Upper lobe of right lung (tissue), 1 donor: ENCODE measurements at regions not wholly inside any gene's neighbourhood (a gene's known extent, or its start where the extent isn't known, plus 50 kb on each side); places are given as distances from the start of the nearest gene placed in this dataset.

Experiments
- ATAC-seq: fragments of 200-7000 bp; cut with Tn5 transposase; one replicate; pipeline ENCODE4 v1.9.1; 2020; ENCODE audit warnings: mild to moderate bottlenecking, moderate library complexity
- DNase-seq: peaks from one replicate; pipeline ENCODE4 v3.0.0-alpha.2; 2020
- H3K27ac ChIP-seq: fragments of 200-600 bp; one replicate; pipeline ENCODE4 v1.8.0; 2022
- H3K27me3 ChIP-seq: fragments of 200-600 bp; one replicate; pipeline ENCODE4 v1.8.0; 2022; ENCODE audit warnings: mild to moderate bottlenecking
- H3K36me3 ChIP-seq: fragments of 200-600 bp; one replicate; pipeline ENCODE4 v1.8.0; 2022
- H3K4me1 ChIP-seq: fragments of 200-600 bp; one replicate; pipeline ENCODE4 v1.8.0; 2022
- H3K4me3 ChIP-seq: fragments of 200-600 bp; one replicate; pipeline ENCODE4 v1.8.0; 2022; ENCODE audit warnings: mild to moderate bottlenecking
- H3K9me3 ChIP-seq: fragments of 200-600 bp; one replicate; pipeline ENCODE4 v1.8.0; 2022
- intact Hi-C: fragments of 100-400 bp; cut with DNase I; formaldehyde crosslinking; loops from one replicate; pipeline ENCODE4 v1.11.0; 2022
- TF ChIP-seq, protein P1 (sequence below): fragments of 200-600 bp; IDR thresholded peaks from one replicate; pipeline ENCODE4 v1.8.0; 2022; ENCODE audit warnings: antibody characterized with exemption
- donor health status: DM: no; HTN: yes; CAD: no; lungs with severe emphysema.

- peaks cover 4% of the 10 kb centered on the region for H3K27me3 ChIP-seq
- H3K4me3 ChIP-seq: no peak overlapping the region
- TF ChIP-seq, protein P1, sequence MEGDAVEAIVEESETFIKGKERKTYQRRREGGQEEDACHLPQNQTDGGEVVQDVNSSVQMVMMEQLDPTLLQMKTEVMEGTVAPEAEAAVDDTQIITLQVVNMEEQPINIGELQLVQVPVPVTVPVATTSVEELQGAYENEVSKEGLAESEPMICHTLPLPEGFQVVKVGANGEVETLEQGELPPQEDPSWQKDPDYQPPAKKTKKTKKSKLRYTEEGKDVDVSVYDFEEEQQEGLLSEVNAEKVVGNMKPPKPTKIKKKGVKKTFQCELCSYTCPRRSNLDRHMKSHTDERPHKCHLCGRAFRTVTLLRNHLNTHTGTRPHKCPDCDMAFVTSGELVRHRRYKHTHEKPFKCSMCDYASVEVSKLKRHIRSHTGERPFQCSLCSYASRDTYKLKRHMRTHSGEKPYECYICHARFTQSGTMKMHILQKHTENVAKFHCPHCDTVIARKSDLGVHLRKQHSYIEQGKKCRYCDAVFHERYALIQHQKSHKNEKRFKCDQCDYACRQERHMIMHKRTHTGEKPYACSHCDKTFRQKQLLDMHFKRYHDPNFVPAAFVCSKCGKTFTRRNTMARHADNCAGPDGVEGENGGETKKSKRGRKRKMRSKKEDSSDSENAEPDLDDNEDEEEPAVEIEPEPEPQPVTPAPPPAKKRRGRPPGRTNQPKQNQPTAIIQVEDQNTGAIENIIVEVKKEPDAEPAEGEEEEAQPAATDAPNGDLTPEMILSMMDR: no peak
- DNase-seq (no peak), ATAC-seq (no peak)
- intact Hi-C loops: no loop called here
- no peaks in the 10 kb centered on the region for H3K9me3 ChIP-seq
- no peaks in the 10 kb centered on the region for H3K4me1 ChIP-seq
- no peaks in the 10 kb centered on the region for H3K36me3 ChIP-seq
- H3K27ac ChIP-seq: no peak overlapping the region
Measured at GRCh38 chr10:130636313-130636930, 500.2 kb downstream of the GLRX3 start.

DNA sequence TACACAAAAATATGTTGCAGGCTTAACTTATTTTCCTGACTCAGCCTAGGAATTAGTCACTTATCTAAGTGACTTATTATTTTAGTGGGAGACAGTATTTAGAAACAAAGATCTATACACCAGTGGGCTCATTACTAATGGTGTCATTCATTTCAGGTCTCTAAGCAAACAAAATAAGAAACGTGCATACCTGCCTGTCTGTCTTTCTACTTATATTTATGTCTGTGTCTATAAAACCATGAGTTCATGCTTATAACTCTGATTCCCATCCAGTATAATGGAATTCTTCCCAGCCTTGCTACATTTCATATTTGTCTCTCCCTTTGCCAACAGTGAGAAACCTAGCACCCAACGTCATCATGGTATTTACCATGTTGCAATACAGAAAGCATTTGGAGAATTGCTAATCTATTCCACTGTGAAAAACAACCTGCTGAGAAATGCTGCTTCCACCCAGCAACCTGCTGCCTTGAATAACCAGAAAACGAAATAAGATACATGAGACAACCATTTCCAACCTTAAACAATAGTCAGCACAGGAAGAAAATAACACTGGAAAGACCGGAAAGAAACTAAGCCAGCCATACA, 501.0 kb downstream of the GLRX3 start:
- H3K27ac ChIP-seq: no peak overlapping the region
- no peaks in the 10 kb centered on the region for H3K36me3 ChIP-seq
- DNase-seq: no peak
- no peak for ATAC-seq
- intact Hi-C loops: no loop called here
- H3K27me3 ChIP-seq: peaks cover 4% of the 10 kb centered on the region
- H3K4me1 ChIP-seq: no peaks in the 10 kb centered on the region
- H3K9me3 ChIP-seq: no peaks in the 10 kb centered on the region
- no peak overlapping the region for H3K4me3 ChIP-seq
- TF ChIP-seq, protein P1: no peak

GRCh38 chr10:130638991-130639390, 502.8 kb downstream of the GLRX3 start:
- peaks cover 4% of the 10 kb centered on the region for H3K27me3 ChIP-seq
- no peak overlapping the region for H3K4me3 ChIP-seq
- H3K36me3 ChIP-seq: no peaks in the 10 kb centered on the region
- no peaks in the 10 kb centered on the region for H3K4me1 ChIP-seq
- no peak overlapping the region for H3K27ac ChIP-seq
- intact Hi-C loops: no loop called here
- ATAC-seq: peak; percentile 39
- TF ChIP-seq, protein P1: no peak
- no peaks in the 10 kb centered on the region for H3K9me3 ChIP-seq
- no peak for DNase-seq

DNA sequence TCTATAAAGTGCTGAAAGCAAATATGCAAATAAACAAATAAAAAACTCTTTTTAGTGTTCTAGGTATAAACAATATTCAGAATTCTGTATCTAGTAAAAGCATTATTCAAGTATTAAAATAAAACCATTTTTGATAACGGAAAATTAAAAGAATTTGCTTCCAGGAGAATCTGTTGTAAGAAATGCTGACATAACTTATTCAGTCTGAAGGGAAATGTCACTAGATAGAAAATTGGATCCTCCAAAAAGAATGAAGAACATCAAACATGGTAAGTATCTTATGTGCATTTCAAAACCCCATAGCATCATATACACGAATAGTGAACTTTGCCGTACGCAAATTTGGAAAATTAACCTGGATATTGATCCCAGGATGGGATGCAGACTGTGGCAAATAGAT, 506.7 kb downstream of the GLRX3 start:
- Histone ChIP-seq H3K27ac (no peak overlapping the region), H3K4me3 (no peak overlapping the region), H3K36me3 (no peaks in the 10 kb centered on the region), H3K9me3 (no peaks in the 10 kb centered on the region), H3K27me3 (no peaks in the 10 kb centered on the region), H3K4me1 (no peaks in the 10 kb centered on the region)
- intact Hi-C loops: no loop called here
- no peak for ATAC-seq
- TF ChIP-seq, protein P1: no peak
- no peak for DNase-seq

DNA sequence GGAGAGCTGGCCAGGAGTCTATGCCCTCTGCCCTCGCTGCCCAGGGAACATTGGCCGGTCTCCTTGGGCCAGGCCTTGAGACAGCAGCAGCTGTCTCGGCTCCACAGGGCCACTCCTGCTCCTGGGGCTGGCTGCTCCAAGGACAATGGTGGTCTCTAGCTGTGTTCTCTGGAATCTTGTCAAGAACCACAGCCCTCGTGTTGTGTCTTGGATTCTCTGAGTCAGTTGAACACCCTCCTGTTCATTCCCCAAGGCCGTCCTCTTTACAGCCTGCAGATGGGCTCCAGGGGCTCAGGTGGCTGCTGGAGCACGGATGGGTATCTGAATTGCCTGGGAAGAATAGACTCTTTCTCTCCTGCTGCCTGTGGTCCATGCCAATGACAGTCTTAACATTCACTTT, 511.1 kb downstream of the GLRX3 start:
- Histone ChIP-seq H3K36me3 (no peaks in the 10 kb centered on the region), H3K27me3 (no peaks in the 10 kb centered on the region), H3K27ac (no peak overlapping the region), H3K4me1 (no peaks in the 10 kb centered on the region), H3K4me3 (no peak overlapping the region), H3K9me3 (no peaks in the 10 kb centered on the region)
- TF ChIP-seq, protein P1: no peak
- no peak for ATAC-seq
- no peak for DNase-seq
- intact Hi-C loops: no loop called here
